ENCODE measurements at regions not wholly inside any gene's neighbourhood (a gene's known extent, or its start where the extent isn't known, plus 50 kb on each side); places are given as distances from the start of the nearest gene placed in this dataset.

GRCh38 chr18:78738076-78738690 lies 241.4 kb upstream of the SALL3 start:
- DNase-seq = no peak

DNA sequence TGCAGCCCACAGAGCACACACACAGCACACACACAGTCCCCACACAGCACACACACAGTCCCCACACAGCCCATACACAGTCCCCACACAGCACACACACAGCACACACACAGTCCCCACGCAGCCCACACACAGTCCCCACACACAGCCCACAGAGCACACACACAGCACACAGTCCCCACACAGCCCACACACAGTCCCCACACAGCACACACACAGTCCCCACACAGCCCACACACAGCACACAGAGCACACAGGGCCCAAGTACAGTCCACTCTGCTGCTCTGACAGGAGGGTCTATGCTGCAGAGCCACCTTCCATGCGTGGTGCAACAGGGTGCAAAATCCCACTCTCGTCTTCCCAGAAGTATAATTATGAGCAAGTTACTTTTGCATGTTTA lies 240.5 kb upstream of the SALL3 start:
- no peak for DNase-seq

DNA sequence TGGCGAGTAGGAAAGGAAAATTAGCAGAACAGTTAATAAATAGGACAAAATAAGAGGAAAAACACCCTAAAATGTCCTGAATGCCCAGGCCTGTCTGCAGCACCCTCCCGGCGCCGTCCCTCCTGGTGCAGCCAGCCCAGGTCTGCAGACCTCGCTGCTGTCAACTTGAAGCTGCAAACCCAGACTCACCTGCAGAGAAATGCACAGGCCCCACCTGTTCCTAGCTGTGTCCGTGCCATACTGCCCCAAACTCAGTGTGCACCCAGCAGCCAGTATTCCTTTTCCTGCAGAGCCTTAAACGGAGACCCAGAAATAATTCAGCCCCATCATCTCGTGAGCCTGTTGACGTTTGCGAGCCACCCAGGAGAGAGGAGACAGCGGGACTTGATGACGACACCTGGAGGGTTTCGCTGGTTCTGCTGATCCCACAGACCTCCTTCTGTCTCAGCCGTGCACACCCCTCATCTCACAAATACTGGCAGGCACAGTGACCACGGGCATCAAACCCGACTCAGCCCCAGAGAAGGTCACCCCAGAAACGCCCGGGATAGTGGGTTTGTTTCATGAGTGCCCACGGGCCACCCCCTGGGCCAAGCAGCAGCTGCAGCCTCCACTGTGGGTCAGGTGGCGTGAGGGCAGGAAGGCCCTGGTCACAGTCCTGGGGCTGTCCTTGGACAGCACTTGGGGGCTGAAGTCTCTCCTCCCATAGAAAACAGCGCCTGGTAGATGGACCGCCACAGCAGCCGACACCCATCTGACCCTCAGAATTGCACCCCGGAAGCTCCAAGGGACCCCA lies 239.5 kb upstream of the SALL3 start:
- DNase-seq = no peak

DNA sequence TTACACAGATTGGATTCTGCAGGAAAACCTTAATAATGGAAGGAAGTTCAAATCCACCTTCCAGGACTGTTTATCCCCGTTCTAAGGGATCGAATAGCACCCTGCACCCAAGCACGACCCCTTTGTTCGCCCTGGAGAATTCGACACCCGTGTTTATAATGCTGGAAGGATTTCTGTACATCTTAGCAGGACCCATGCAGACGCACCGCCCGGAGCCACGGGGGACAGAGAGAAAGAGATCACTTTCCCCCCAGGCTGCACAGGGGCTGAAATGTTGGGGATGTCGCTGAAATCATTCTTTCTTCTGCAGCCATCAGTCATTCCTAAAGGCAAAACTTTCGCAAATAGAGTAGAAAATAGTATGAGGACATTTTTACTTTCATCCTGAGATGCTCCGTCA lies 238.7 kb upstream of the SALL3 start:
- DNase-seq = no peak

DNA sequence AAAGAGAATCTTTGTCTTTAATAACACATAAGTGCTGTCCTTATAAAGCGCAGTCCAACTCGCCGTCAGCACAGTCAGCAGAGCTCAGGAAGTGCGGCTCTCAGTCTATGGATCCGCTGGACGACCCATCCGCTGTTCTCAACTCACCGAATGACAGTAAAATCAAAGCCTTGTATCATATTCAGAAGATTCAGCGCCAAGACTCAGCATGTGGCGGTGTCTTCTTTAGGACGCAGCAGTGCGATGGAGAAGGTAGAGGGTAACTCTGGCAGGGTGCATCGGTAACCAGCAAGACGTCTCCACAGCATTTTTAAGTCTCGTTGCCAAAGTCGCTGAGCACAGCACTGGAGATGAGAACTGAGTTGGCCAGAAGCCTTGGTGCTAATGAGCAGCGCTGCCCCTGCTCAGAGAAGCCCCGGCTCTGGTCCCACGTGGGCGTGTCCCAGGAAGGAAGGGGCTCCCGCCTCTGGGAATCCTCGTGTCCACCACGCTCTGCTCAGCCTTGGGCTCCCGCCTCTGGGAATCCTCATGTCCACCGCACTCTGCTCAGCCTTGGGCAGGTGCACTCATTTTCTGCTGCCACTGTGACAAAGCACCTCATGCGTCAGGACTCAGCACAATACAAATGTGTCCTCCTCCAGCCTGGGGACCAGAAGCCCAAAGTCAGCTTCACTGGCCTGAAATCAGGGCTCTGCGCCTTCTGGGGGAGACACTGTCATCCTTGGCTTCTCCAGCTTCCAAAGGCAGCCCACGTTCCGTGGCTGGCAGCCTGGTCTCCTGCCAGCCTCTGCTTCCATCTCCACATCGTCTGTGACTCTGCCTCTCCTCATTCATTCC lies 238.0 kb upstream of the SALL3 start:
- no peak for DNase-seq

DNA sequence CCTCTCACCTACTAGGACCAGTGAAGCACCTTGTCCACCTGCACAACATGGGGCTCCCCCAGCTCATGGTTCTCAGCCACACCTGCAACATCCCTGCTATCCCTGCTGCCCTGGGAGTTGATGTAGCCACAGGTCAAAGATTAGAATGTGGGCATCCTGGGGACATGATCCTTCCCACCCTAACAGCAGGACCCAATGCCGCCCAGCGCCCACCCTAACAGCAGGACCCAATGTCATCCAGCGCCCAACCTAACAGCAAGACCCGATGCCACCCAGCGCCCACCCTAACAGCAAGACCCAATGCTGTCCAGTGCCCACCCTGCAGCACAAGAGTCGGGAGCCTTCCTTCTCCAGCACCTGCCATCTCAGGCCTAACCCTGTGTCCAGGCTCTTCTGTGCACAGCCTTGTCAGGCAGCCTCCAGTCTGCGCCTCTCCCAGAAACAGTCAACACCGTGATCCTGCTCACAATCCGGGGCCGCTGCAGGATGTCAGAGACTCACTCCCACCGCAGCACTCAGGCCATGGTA lies 237.3 kb upstream of the SALL3 start:
- DNase-seq = no peak

GRCh38 chr18:78743078-78743477 lies 236.5 kb upstream of the SALL3 start:
- DNase-seq = no peak

GRCh38 chr18:78751664-78752063 lies 228.0 kb upstream of the SALL3 start:
- no peak for DNase-seq

- DNase-seq = no peak
Measured at GRCh38 chr18:78753240-78753639, 226.4 kb upstream of the SALL3 start.

DNA sequence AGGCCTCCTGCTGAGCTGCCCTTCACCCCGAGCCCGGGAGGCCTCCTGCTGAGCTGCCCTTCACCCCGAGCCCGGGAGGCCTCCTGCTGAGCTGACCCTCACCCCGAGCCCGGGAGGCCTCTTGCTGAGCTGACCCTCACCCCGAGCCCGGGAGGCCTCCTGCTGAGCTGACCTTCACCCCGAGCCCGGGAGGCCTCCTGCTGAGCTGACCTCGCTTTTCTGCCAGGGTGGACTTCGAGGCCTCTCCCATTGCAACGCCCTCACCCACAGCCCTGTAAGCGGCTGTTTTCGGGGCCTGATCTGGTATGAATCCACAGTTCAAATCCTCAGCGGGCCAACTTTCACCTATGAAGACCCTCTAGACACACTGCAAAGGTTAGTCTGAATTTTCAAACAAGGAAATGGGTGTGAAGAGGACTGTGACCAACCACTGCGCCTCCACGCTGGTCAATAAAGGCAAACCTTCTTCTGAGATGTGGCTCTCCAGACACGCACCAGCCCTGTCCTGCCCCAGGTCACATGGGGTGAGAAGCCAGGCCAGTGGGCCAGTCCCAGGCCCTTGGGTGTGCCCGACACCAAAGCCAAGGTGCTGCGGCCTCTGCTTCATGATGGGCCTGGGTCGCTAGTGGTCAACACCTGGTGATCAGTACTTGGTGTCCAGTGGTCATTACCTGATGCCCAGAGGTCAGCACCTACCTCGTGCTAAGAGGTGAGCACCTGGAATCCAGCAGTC lies 225.1 kb upstream of the SALL3 start:
- DNase-seq = no peak

DNA sequence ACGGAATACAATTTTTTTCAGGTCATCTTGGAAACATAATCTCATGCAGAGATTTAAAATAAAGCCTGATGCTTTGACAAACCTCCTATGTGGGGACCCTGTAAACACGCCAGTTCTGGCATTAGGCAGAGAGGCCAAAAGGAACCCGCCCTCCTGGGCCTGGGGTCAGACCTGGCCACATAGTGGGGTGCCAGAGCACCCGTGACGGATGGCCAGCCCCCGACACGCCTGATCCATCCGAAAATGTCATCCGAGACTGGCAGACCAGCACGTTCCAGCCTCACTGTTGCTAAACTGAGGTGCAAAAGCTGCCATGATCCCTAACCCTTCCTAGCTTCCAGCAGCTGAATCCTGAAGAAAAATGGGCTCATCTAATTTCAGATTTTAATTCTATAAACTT lies 222.6 kb upstream of the SALL3 start:
- no peak for DNase-seq

- no peak for DNase-seq
Measured at GRCh38 chr18:78758496-78758895, 221.1 kb upstream of the SALL3 start.

GRCh38 chr18:78762753-78763152 lies 216.9 kb upstream of the SALL3 start:
- no peak for DNase-seq

- no peak for DNase-seq
Measured at GRCh38 chr18:78764544-78764943, 215.1 kb upstream of the SALL3 start.

GRCh38 chr18:78765142-78765541 lies 214.5 kb upstream of the SALL3 start:
- no peak for DNase-seq

DNA sequence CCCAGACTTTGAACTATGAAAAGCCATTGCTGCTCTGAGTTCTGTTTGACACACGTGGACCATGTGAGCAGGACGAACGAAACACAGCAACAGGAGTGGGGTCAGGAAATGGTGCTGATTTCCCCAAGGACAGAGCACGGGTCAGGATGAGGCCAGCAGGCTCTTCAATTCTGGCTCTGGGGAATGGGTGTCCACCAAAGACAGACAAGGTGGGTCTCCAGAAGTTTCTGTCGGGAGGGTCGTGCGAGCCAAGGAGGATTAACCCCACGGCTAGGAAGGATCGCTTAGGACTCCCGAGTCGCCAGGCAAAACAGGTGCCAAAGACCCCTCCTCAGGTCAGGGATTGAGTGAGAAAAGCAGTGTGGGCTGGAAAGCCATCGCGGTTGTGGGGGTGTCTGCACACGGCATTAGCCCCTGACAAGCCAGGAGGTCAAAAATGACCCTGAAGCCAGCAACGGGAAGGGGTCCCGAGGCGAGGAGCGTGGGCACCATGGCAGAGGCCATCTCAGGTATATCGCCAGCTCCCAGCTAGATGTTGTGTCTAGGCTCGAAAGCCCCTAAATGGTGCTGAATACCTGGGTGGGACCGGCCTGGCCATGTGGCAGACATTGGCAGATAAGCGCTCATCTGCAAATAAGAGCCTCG lies 213.9 kb upstream of the SALL3 start:
- DNase-seq = no peak

DNA sequence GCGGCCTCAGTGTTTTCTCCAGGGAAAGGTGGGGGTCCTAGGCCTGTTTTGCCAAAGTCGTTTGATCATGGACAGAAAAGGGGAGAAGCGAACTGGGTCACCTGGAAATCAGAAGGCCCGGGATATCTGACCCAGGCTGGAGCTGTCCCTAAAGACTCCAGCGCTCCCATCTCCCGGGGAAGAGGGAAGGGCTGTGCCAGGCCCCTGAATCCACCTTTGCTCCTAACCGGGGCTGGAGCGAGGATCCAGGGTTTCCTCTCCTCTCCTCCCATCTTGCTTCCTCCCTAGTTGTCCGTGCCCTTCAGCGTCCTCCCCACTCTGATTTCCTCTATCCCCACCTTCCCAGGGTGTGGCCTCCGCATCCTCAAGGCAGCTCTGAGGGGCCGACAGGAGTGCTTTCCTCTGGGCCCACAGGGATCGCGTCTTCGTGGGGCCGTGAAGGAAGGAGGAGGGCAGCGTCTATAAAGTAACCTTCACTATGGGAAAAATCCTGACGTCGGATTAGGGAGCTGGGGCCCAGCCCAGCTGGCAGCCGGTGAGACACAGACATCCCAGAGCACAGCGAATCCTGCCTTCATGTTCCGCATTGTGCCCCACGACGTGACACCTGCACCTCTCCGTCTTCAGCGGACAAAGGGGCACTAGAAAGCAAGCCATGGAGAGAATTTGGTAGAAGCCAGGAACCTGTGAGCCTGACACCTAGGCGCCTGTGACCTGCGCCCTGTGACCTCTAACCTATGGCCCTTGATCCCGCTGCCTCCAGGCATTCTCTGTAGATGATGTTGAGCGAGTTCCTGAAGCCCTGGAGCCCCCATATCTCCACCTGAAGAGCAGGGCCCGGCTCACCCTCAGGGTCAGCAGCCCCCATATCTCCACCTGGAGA lies 212.7 kb upstream of the SALL3 start:
- DNase-seq = no peak

- DNase-seq = no peak
Measured at GRCh38 chr18:78767648-78768071, 212.0 kb upstream of the SALL3 start.

GRCh38 chr18:78768221-78768620 lies 211.4 kb upstream of the SALL3 start:
- DNase-seq = no peak

- no peak for DNase-seq
Measured at GRCh38 chr18:78768656-78769501, 210.7 kb upstream of the SALL3 start.

Measured in hippocampal formation (tissue), 2 donors.